ENCODE measurements at regions not wholly inside any gene's neighbourhood (a gene's known extent, or its start where the extent isn't known, plus 50 kb on each side); places are given as distances from the start of the nearest gene placed in this dataset.
"Not testable (repeated sequence)": the region's sequence is repeated elsewhere in the genome, so short reads cannot be mapped to it uniquely, and the experiment has no call there.

GRCh38 chr5:17326600-17327037, 109.2 kb downstream of the BASP1 start:
- no peak for DNase-seq

- DNase-seq: no peak
These were observed 109.7 kb downstream of the BASP1 start for GRCh38 chr5:17327048-17327625.

GRCh38 chr5:17329571-17329970, 112.1 kb downstream of the BASP1 start:
- DNase-seq: peak in 2 of 3 experiments; percentile 41 to 77

GRCh38 chr5:17330386-17330785, 113.0 kb downstream of the BASP1 start:
- DNase-seq: no peak

- DNase-seq: no peak
These were observed 114.2 kb downstream of the BASP1 start for GRCh38 chr5:17331651-17332050.

GRCh38 chr5:17333755-17334154, 116.3 kb downstream of the BASP1 start:
- DNase-seq: no peak

- DNase-seq: peak in 2 of 3 experiments; percentile 4 to 23
These were observed 118.6 kb downstream of the BASP1 start for GRCh38 chr5:17336054-17336453.

GRCh38 chr5:17336723-17337122, 119.3 kb downstream of the BASP1 start:
- DNase-seq: not testable (repeated sequence)

- no peak for DNase-seq
These were observed 122.4 kb downstream of the BASP1 start for GRCh38 chr5:17339841-17340240.

- DNase-seq: no peak
These were observed 122.9 kb downstream of the BASP1 start for GRCh38 chr5:17340379-17340778.

- DNase-seq: no peak
These were observed 123.4 kb downstream of the BASP1 start for GRCh38 chr5:17340819-17341218.

- peak in 1 of 3 experiments; percentile 10 for DNase-seq
These were observed 126.2 kb downstream of the BASP1 start for GRCh38 chr5:17343675-17344074.

- DNase-seq: no peak
These were observed 129.4 kb downstream of the BASP1 start for GRCh38 chr5:17346811-17347210.

GRCh38 chr5:17352223-17352622, 134.8 kb downstream of the BASP1 start:
- DNase-seq: peak in 1 of 3 experiments; percentile 45

GRCh38 chr5:17354265-17354664, 136.8 kb downstream of the BASP1 start:
- DNase-seq: no peak

GRCh38 chr5:17355586-17356346, 138.3 kb downstream of the BASP1 start:
- DNase-seq: no peak

GRCh38 chr5:17356551-17356950, 139.1 kb downstream of the BASP1 start:
- no peak for DNase-seq

GRCh38 chr5:17357504-17357903, 140.1 kb downstream of the BASP1 start:
- DNase-seq: no peak

GRCh38 chr5:17358031-17358430, 140.0 kb upstream of the TAF11L2 start:
- no peak for DNase-seq

- no peak for DNase-seq
These were observed 138.5 kb upstream of the TAF11L2 start for GRCh38 chr5:17359451-17360011.

GRCh38 chr5:17360879-17361278, 137.2 kb upstream of the TAF11L2 start:
- no peak for DNase-seq

GRCh38 chr5:17361331-17361730, 136.7 kb upstream of the TAF11L2 start:
- no peak for DNase-seq

GRCh38 chr5:17364987-17365810, 132.8 kb upstream of the TAF11L2 start:
- peak in 2 of 3 experiments; percentile 49 to 72 for DNase-seq
